ENCODE measurements at regions not wholly inside any gene's neighbourhood (a gene's known extent, or its start where the extent isn't known, plus 50 kb on each side); places are given as distances from the start of the nearest gene placed in this dataset.

DNA sequence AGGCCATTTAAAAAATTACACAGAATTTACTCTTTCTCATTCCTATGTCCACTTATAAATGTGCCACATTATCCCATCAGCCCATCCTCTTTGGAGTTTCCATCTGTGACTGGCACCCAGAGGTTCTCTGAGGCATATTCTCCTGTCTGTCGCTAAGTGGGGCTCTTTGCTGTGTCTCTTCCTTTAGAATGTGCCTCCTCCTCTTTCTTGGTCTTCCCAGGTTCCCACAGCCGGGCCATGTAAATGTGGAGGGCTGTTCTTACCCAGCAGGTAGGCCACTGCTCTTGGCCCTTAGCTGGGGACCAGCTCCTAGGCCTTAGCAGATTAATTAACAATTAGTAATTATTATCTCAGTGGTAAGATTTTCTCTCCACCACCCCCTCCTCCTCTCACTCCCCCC lies 167.0 kb downstream of the INSIG2 start:
- TF ChIP-seq, protein P1, sequence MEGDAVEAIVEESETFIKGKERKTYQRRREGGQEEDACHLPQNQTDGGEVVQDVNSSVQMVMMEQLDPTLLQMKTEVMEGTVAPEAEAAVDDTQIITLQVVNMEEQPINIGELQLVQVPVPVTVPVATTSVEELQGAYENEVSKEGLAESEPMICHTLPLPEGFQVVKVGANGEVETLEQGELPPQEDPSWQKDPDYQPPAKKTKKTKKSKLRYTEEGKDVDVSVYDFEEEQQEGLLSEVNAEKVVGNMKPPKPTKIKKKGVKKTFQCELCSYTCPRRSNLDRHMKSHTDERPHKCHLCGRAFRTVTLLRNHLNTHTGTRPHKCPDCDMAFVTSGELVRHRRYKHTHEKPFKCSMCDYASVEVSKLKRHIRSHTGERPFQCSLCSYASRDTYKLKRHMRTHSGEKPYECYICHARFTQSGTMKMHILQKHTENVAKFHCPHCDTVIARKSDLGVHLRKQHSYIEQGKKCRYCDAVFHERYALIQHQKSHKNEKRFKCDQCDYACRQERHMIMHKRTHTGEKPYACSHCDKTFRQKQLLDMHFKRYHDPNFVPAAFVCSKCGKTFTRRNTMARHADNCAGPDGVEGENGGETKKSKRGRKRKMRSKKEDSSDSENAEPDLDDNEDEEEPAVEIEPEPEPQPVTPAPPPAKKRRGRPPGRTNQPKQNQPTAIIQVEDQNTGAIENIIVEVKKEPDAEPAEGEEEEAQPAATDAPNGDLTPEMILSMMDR (IDR thresholded peaks at IDR 0.05; ENCODE audit: low read depth, low read length, missing control alignments), result no peak
- no peak overlapping the region for H3K4me3 ChIP-seq (replicated peaks; ENCODE audit: low read depth, low read length)
- no peak for DNase-seq (ENCODE audit: extremely low read depth, low read depth)

DNA sequence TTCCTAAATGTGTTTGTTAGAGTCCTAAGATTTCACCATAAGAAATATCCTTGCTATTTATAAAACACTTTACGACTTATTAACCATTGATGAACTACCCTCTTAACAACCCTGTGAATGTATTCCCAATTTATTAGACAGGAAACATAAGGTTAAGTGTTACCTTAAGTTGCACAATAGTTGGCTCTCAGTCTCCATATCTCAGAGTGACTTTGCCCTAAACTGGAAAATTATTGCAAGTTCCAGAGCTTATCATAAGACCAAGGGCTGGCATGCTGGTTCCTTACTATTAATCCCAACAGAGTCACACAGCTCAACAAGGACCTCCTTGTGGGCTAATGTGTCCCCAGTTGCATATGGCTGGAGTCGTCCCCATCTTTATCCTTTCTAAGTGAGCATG lies 165.8 kb downstream of the INSIG2 start:
- H3K4me3 ChIP-seq (replicated peaks; ENCODE audit: low read depth, low read length), result no peak overlapping the region
- TF ChIP-seq, protein P1 (IDR thresholded peaks at IDR 0.05; ENCODE audit: low read depth, low read length, missing control alignments), result no peak
- DNase-seq (ENCODE audit: extremely low read depth, low read depth), result no peak

DNA sequence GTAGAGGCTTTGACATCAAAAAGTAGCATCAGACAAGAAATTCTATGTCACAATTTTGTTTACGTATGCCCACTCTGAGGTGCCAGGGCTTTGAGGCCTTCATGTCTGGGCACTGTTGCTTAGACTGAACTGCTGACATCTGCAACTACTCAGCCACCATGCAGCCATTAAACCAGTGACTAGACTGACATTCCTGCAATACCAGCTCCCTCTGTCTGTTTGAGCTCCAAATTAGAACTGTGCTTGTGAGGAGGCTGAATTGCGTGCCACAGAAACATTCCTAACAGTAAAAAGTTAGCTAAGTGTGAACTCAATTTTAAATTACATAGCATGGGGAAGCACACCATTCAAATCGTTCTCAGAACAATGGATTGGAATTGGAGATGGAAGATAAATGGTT lies 163.2 kb downstream of the INSIG2 start:
- TF ChIP-seq, protein P1 (IDR thresholded peaks at IDR 0.05; ENCODE audit: low read depth, low read length, missing control alignments), result no peak
- DNase-seq (ENCODE audit: extremely low read depth, low read depth), result peak; percentile 38
- no peak overlapping the region for H3K4me3 ChIP-seq (replicated peaks; ENCODE audit: low read depth, low read length)

DNA sequence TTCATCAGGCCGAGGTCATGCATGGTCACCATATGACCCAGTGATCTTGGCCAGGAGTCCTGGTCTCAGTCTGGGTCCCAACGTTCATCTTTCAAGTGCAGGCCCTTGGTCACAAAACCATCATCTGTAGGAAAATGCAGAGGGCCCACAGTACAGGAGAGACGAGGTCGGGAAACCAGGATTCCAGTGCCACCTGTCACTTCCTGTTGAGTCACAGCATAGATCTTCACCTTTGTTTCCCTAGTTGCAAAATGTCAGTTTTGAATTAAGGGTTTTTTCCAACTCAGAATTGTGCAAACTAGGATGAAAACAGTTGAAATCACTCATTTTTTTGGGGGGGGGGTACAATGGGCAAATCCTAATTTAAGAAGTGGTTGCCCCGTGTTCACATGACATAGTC lies 162.2 kb downstream of the INSIG2 start:
- TF ChIP-seq, protein P1 (IDR thresholded peaks at IDR 0.05; ENCODE audit: low read depth, low read length, missing control alignments), result no peak
- no peak for DNase-seq (ENCODE audit: extremely low read depth, low read depth)
- H3K4me3 ChIP-seq (replicated peaks; ENCODE audit: low read depth, low read length), result no peak overlapping the region

DNA sequence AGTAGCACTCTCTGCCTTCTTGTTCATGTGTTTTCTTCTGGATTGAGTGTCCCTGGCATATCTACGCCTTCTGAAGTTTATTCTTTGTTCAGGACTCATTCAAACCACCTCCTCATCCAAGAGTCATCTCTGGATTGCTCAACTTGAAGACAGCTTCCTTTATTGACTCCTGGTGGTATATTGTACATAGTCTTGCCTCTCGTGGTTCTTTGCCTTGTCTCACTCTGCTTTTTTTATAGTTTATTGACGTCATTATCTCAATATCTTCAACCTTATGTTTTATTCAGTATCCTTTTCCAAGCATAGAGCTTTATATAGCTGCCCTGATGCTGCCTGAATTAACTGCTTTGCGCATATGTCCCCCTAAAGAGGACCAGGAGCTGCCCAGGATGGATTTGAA lies 161.7 kb downstream of the INSIG2 start:
- TF ChIP-seq, protein P1 (IDR thresholded peaks at IDR 0.05; ENCODE audit: low read depth, low read length, missing control alignments), result no peak
- peak; percentile 50 for DNase-seq (ENCODE audit: extremely low read depth, low read depth)
- H3K4me3 ChIP-seq (replicated peaks; ENCODE audit: low read depth, low read length), result no peak overlapping the region

DNA sequence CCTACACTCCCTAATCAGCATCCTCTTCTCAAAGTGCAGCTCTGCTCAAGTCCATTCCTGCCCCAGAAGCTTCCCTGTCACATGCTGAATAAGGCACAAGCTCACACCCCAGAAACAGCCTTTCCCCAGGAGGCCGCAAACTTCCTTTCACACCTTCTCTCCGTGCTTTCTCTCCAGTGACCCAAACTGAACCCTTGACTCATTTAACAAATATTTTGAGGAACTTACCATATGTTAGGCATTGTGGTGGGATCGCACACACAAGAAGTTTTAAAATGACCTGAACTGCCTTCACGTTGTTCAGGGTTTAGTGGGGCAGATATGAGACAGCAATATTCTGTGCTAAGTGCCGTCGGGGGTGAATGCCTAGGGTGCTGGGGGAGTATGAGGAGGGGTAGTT lies 161.3 kb downstream of the INSIG2 start:
- TF ChIP-seq, protein P1 (IDR thresholded peaks at IDR 0.05; ENCODE audit: low read depth, low read length, missing control alignments), result no peak
- no peak overlapping the region for H3K4me3 ChIP-seq (replicated peaks; ENCODE audit: low read depth, low read length)
- DNase-seq (ENCODE audit: extremely low read depth, low read depth), result peak; percentile 91

DNA sequence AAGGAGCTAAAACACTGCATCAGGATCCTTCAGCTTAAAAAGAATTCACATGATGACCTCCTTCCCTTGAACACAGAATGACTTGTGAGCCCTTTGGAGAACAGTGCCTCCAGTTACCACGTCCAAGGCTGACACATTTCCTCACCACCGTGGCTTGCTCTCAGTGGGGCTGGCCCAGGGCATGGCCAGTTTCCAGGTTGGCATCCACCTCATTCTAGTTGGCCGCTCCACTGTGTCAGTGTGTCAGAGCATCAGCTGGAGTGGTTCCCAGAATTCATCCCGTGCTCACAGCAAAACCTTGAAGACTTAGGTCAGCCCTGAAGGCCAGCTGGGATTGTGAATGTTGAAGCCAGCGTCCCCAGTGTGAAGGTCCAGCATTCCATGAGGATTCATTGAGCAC lies 158.5 kb downstream of the INSIG2 start:
- no peak overlapping the region for H3K4me3 ChIP-seq (replicated peaks; ENCODE audit: low read depth, low read length)
- no peak for DNase-seq (ENCODE audit: extremely low read depth, low read depth)
- TF ChIP-seq, protein P1 (IDR thresholded peaks at IDR 0.05; ENCODE audit: low read depth, low read length, missing control alignments), result no peak
